HUES64 (cell line): ENCODE measurements at regions not wholly inside any gene's neighbourhood (a gene's known extent, or its start where the extent isn't known, plus 50 kb on each side); places are given as distances from the start of the nearest gene placed in this dataset.

ENCODE experiments used
- H3K27ac ChIP-seq: 2 replicates; pipeline ENCODE4 v1.7.0; 2013; ENCODE audit warnings: low read depth, low read length, inconsistent platforms
- H3K27me3 ChIP-seq: 2 replicates; pipeline ENCODE4 v1.6.1; 2013; ENCODE audit warnings: mild to moderate bottlenecking, low read length; ENCODE audit not compliant: insufficient read depth
- H3K36me3 ChIP-seq: 2 replicates; pipeline ENCODE4 v1.6.1; 2013; ENCODE audit warnings: mild to moderate bottlenecking, low read length; ENCODE audit not compliant: insufficient read depth
- H3K4me1 ChIP-seq: 2 replicates; pipeline ENCODE4 v1.6.1; 2013; ENCODE audit warnings: mild to moderate bottlenecking, low read length, moderate library complexity; ENCODE audit not compliant: insufficient read depth
- H3K4me3 ChIP-seq: 2 replicates; pipeline ENCODE4 v1.5.1; 2013; ENCODE audit warnings: mild to moderate bottlenecking, low read length, moderate library complexity
- H3K9ac ChIP-seq: 2 replicates; pipeline ENCODE4 v1.6.1; 2013; ENCODE audit warnings: mild to moderate bottlenecking, low read depth, low read length
- H3K9me3 ChIP-seq: 2 replicates; pipeline ENCODE4 v1.6.1; 2013; ENCODE audit warnings: low read depth, low read length; ENCODE audit not compliant: insufficient read depth
- WGBS: fragments of 150-250, 120-280 bp; methylation state at CpG from one replicate; pipeline ENCODE4 v1.1.7; 2013; ENCODE audit warnings: missing lambda C conversion rate; 5-methylcytosine and 5-hydroxymethylcytosine counted together

DNA sequence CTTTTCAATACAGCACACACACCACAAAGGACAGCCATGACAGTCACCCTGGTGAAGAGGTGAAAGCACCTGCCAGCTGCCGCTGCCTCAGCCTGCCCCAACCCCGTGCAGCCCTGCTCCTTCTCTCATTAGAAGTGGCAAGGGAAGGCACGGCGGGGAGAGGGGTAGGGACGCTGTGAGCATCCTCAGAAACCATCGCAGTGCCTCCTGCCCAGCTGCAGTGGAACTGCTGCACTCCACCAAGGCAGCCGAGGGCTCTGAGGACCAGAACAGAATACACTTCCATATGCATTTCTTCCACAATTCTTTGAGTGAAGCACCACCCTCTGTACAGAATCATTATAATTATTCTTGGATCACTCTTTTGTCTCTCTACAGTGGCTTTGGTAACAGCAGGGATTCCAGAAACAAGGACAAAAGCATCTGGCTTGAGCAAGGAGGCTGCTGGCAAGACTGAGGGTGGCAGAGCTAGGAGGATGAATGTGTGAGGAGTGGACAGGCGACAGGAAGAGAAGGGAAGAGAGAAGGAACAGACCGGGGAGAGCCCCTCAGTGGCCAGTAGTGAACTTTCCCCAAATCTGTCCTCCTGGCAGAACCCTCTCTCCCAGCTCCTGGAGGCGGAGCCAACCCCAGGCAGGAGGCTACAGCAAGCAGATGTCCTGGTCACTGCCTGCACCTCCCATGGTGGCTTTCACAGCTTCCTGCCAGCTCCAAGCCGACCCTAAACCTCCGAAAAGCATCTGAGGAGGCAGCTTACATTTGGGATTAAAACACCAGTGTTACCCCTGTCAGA, 73.2 kb downstream of the MTNR1A start:
- no peaks in the 10 kb centered on the region for H3K4me1 ChIP-seq
- H3K27me3 ChIP-seq = peaks cover 5% of the 10 kb centered on the region; the same call in 1 of the 2 replicates
- H3K27ac ChIP-seq = no peak overlapping the region
- no peaks in the 10 kb centered on the region for H3K36me3 ChIP-seq
- WGBS = 68% methylated on average over 12 of the region's 12 CpGs
- H3K9me3 ChIP-seq = no peaks in the 10 kb centered on the region
- H3K4me3 ChIP-seq = no peak overlapping the region
- no peak overlapping the region for H3K9ac ChIP-seq

DNA sequence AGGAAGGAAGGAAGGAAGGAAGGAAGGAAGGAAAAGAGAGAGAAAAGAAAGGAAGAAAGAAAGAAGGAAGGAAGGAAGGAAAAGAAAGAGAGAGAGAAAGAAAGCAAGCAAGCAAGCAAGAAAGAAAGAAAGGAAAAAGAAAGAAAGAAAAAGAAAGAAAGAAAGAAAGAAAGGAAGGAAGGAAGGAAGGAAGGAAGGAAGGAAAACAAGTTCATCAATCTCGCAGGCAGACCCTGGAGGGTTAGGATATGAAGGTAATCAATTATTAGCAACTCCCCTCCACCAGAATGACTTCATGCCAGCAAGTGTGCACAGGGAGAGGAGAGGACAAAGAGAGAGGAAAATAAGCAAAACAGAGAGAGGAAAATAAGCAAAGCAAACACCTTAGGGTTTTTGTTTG, 80.2 kb downstream of the MTNR1A start:
- no CpG with 5 or more reads among the region's 1 CpG for WGBS
- Histone ChIP-seq H3K4me3 (no peak overlapping the region), H3K36me3 (no peaks in the 10 kb centered on the region), H3K9me3 (no peaks in the 10 kb centered on the region), H3K4me1 (0 out of 2 replicates have a peak, but pooled peaks cover 7% of the 10 kb centered on the region), H3K27ac (no peak overlapping the region), H3K27me3 (no peaks in the 10 kb centered on the region), H3K9ac (no peak overlapping the region)

DNA sequence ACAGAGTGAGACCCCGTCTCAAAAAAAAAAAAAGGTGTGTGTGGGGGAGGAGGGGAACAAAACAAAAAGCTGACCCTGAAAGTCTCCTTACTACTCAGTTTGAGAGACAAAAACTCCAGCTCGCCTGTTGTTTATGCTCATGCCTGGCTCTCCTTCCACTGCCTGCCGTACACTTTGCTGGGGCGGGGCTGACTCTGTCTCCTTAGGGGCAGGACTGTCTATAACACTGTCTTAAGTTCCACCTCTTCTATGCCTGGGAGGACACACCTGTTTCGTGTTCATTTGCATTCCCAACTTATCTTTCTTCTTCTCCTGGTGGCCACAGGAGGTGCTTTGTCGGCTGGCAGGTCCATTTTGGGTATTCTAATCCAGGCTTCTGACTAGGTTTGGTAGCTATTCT, 81.4 kb downstream of the MTNR1A start:
- Histone ChIP-seq H3K36me3 (no peaks in the 10 kb centered on the region), H3K9me3 (no peaks in the 10 kb centered on the region), H3K4me3 (no peak overlapping the region), H3K27me3 (no peaks in the 10 kb centered on the region), H3K27ac (no peak overlapping the region), H3K4me1 (0 out of 2 replicates have a peak, but pooled peaks cover 7% of the 10 kb centered on the region), H3K9ac (no peak overlapping the region)
- WGBS = 91% methylated on average over 6 of the region's 6 CpGs

DNA sequence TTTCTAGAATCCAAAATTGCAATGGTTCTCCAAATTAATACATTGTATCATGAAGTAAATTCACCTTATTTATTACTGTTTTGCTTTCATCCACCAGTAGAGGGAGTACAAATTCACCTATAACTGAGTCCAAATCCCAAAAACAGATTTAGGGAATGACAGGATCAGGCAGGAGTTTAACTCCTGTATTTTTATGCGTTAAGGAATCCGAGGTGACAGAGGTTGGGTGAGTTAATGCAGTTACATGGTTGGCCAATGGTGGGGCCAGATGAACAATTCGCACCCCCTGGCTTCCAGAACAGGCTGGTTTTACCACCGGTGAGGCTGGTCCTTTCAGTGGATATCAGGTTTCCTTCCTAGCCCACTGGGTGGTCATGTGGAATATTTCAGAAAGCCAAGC, 82.4 kb downstream of the MTNR1A start:
- Histone ChIP-seq H3K4me1 (0 out of 2 replicates have a peak, but pooled peaks cover 7% of the 10 kb centered on the region), H3K9ac (no peak overlapping the region), H3K4me3 (no peak overlapping the region), H3K36me3 (no peaks in the 10 kb centered on the region), H3K27ac (no peak overlapping the region), H3K27me3 (no peaks in the 10 kb centered on the region), H3K9me3 (no peaks in the 10 kb centered on the region)
- WGBS = 9% methylated on average over 4 of the region's 4 CpGs

DNA sequence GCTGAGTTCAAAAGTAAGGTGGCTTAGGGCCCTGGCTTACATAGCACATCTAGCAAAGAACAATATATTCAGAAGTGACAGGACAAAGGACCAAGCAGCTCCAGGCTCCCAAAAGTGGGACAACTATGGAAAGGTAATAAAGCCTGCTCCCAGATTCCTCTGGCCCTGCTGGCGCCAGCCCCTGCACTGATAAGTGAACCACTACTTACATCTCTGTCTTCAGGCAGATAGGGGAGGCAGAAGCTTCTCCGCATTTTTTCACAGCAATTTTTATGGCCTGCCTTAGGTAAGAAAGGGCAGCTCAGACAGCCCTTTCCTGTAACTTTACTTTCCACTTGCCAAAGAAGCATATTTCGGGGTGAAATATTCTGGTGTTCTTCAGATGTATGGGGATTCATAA, 83.9 kb downstream of the MTNR1A start:
- H3K27me3 ChIP-seq = no peaks in the 10 kb centered on the region
- no peaks in the 10 kb centered on the region for H3K36me3 ChIP-seq
- H3K4me3 ChIP-seq = no peak overlapping the region
- no peak overlapping the region for H3K9ac ChIP-seq
- H3K9me3 ChIP-seq = no peaks in the 10 kb centered on the region
- H3K27ac ChIP-seq = no peak overlapping the region
- 90% methylated on average over 2 of the region's 3 CpGs for WGBS
- 0 out of 2 replicates have a peak, but pooled peaks cover 7% of the 10 kb centered on the region for H3K4me1 ChIP-seq

DNA sequence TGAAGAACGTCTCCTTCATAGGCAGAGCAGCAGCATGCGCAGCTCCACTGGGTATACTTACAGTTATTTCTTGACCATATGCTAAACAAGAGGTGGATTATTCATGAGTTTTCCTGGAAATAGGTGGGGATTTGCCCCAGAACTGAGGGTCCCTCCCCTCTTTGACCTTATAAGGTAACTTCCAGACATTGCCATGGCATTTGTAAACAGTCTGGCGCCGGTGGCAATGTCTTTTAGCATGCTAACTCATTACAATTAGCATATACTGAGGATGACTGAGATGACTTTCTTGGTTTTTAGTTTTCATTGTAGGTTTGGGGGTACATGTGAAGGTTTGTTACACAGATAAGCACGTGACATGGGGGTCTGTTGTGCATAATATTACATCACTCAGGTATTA, 97.3 kb downstream of the MTNR1A start:
- no peaks in the 10 kb centered on the region for H3K27me3 ChIP-seq
- H3K9me3 ChIP-seq = no peaks in the 10 kb centered on the region
- WGBS = 84% methylated on average over 5 of the region's 5 CpGs
- H3K36me3 ChIP-seq = no peaks in the 10 kb centered on the region
- no peak overlapping the region for H3K4me3 ChIP-seq
- no peak overlapping the region for H3K9ac ChIP-seq
- no peaks in the 10 kb centered on the region; the same call in 1 of the 2 replicates for H3K4me1 ChIP-seq
- H3K27ac ChIP-seq = no peak overlapping the region

DNA sequence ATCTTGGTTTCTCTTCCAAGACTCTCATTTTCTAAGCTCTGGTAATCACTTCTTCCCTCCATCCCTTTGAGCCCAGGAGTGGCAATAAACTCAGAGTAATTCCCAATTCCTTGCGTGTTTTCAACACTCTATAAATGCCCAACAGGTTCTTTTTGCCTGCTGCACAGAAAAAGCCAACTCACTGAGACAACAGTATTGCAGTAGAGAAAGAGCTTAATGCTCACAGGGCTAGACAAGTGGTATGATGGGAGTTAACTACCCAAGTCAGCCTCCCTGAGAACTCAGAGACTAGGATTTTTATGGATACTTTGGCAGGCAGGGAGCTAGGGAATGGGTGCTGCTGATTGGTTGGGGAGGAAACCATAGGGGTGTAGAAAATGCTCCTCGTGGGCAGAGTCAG, 103.4 kb downstream of the MTNR1A start:
- Histone ChIP-seq H3K9ac (no peak overlapping the region), H3K4me3 (no peak overlapping the region), H3K36me3 (no peaks in the 10 kb centered on the region), H3K9me3 (peaks cover 17% of the 10 kb centered on the region), H3K27ac (no peak overlapping the region), H3K4me1 (no peaks in the 10 kb centered on the region), H3K27me3 (no peaks in the 10 kb centered on the region)
- 93% methylated on average over 2 of the region's 2 CpGs for WGBS

DNA sequence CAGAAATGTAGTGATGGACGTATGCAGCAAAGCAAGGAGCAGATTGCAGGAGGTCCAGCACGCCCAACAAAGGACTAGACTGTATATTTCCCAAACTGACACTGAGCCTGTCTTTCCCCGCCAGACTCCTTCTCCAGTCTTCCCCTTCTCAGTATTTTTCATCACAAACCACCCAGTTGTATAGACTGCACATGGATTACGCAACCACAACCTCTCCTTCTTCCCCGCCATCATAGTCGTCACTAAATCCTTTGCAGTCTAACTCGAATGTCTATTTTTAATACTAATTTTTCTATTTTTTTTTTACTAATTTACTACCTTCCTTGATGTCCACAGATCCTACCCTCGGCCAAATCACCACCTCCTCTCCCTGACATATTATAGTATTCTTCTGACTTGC, 105.4 kb downstream of the MTNR1A start:
- Histone ChIP-seq H3K36me3 (no peaks in the 10 kb centered on the region), H3K9ac (no peak overlapping the region), H3K27ac (no peak overlapping the region), H3K4me1 (no peaks in the 10 kb centered on the region), H3K4me3 (no peak overlapping the region), H3K9me3 (peaks cover 17% of the 10 kb centered on the region), H3K27me3 (no peaks in the 10 kb centered on the region)
- WGBS = 81% methylated on average over 8 of the region's 8 CpGs

DNA sequence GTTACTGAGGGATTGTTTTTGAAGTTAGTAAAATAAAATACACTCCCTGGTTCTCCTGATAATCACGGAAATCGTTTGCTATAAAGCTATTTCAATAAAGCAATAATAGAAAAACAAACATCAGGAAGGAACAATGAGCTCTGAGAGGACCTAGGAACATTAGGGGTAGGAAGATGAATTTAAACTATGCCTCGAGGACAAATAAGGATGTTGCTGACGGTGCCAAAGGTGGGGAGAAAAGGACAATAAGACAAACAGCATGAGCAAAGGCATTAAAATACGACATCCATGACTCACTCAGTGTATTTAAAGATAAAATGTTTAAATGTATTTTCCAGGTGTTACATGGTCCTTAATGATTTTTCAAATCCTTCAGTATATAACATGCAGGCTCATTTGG, 110.3 kb downstream of the MTNR1A start:
- Histone ChIP-seq H3K27ac (no peak overlapping the region), H3K27me3 (no peaks in the 10 kb centered on the region), H3K9me3 (no peaks in the 10 kb centered on the region), H3K9ac (no peak overlapping the region), H3K4me3 (no peak overlapping the region), H3K4me1 (no peaks in the 10 kb centered on the region), H3K36me3 (no peaks in the 10 kb centered on the region)
- WGBS = 81% methylated on average over 3 of the region's 5 CpGs

DNA sequence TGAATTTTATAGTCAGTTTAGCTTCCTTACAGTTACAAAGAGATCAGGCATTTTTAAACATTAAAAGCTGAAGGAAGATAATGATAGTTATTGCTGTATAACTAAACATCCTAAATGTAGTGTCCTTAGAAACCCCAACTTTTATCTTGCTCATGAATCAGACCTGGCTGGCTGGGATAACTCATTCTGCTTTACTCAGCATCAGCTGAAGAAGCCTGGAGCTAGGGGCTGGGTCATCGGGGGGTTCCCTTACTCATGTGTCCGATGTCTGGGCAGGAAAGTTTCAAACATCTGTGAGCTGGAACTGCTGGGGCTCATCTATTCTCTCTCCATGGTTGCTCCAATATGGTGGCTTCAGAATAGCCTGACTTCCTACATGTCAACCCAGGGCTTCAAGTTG, 113.9 kb downstream of the MTNR1A start:
- Histone ChIP-seq H3K4me3 (no peak overlapping the region), H3K9me3 (no peaks in the 10 kb centered on the region), H3K27ac (no peak overlapping the region), H3K36me3 (no peaks in the 10 kb centered on the region), H3K27me3 (no peaks in the 10 kb centered on the region), H3K4me1 (no peaks in the 10 kb centered on the region), H3K9ac (no peak overlapping the region)
- WGBS = 96% methylated on average over 2 of the region's 2 CpGs

DNA sequence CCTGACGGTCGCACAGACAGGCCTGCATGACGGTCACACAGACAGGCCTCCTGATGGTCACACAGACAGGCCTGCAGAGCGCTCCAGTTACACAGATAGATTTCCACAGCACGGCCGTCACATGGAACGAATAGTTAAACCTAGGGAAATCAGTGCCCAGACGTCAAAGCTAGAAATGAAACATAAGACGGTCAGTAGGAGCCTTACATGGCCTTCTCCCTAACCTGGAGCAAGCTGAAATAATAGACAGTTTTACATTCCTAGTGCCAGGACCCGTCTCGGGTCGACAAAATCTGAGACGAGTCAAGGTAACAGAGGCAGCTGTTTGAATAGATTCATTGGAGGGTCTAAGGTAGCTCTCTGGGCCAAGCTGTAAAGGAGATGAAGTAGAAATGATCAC, 126.9 kb downstream of the MTNR1A start:
- Histone ChIP-seq H3K4me1 (no peaks in the 10 kb centered on the region), H3K36me3 (no peaks in the 10 kb centered on the region), H3K9me3 (no peaks in the 10 kb centered on the region), H3K9ac (no peak overlapping the region), H3K27ac (no peak overlapping the region), H3K4me3 (no peak overlapping the region), H3K27me3 (no peaks in the 10 kb centered on the region)
- WGBS = 90% methylated on average over 13 of the region's 13 CpGs

DNA sequence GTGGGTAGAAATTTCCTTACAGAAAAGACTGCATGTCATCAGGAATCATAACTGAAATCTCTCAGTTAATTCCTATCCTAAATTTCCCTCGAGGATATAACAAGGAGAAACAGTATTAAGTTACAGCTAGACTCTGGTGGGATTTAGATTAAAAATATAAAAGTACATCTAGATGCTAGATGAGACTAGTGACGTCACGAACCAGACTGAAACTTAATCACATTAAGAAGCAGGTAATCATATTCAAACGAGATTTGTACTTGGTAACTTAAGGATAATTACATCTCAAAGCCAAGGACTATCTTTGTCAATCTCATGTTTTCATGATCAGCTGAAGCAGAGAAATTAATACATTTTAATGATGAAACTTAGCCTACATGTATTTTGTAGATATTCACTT, 130.6 kb downstream of the MTNR1A start:
- no peak overlapping the region for H3K4me3 ChIP-seq
- no peaks in the 10 kb centered on the region for H3K27me3 ChIP-seq
- 96% methylated on average over 4 of the region's 4 CpGs for WGBS
- H3K36me3 ChIP-seq = no peaks in the 10 kb centered on the region
- no peaks in the 10 kb centered on the region for H3K4me1 ChIP-seq
- no peak overlapping the region for H3K27ac ChIP-seq
- no peaks in the 10 kb centered on the region for H3K9me3 ChIP-seq
- no peak overlapping the region for H3K9ac ChIP-seq
